Tibial nerve (tissue), 4 donors: ENCODE measurements at regions not wholly inside any gene's neighbourhood (a gene's known extent, or its start where the extent isn't known, plus 50 kb on each side); places are given as distances from the start of the nearest gene placed in this dataset.

Experiments used
- DNase-seq, 2 donors: peaks; one replicate each; pipeline ENCODE4 v3.0.0-alpha.2; 2019; ENCODE audit warnings: low spot score in 2 of 2
- H3K27ac ChIP-seq, 4 donors: fragments of 200-600 bp; sonication (generic) in 3 of 4; one replicate each; pipeline ENCODE4 v1.5.1; 2017 to 2019; ENCODE audit warnings: mild to moderate bottlenecking in 1 of 4
- H3K27me3 ChIP-seq, 2 donors: fragments of 200-600 bp; sonication (generic) in 1 of 2; one replicate each; pipeline versions ENCODE4 v1.5.1 to v1.6.0; 2017 to 2019
- H3K36me3 ChIP-seq, 3 donors: fragments of 200-600 bp; sonication (generic); one replicate each; pipeline ENCODE4 v1.5.1; 2018 to 2019
- H3K4me1 ChIP-seq, 4 donors: fragments of 200-600 bp; sonication (generic) in 3 of 4; one replicate each; pipeline ENCODE4 v1.5.1; 2017 to 2019
- H3K4me3 ChIP-seq, 4 donors: fragments of 200-600 bp; sonication (generic) in 3 of 4; one replicate each; pipeline ENCODE4 v1.5.1; 2017 to 2019; ENCODE audit warnings: mild to moderate bottlenecking in 1 of 4, moderate library complexity in 1 of 4
- H3K9me3 ChIP-seq, 4 donors: fragments of 200-600 bp; sonication (generic) in 3 of 4; one replicate each; pipeline ENCODE4 v1.5.1; 2017 to 2019
- CTCF ChIP-seq, 5 experiments: fragments of 200-600 bp in 3 of 5; fragments of 450-650 bp in 2 of 5; sonication (generic) in 3 of 5; IDR thresholded peaks; one replicate each; pipeline ENCODE4 v1.5.1; 2016 to 2019; ENCODE audit warnings: antibody characterized with exemption in 5 of 5, mild to moderate bottlenecking in 3 of 5, moderate library complexity in 2 of 5
- EP300 ChIP-seq, 2 donors: sonication (generic); formaldehyde crosslinking; IDR thresholded peaks; one replicate each; pipeline ENCODE4 v1.6.1; 2017; ENCODE audit warnings: antibody characterized with exemption in 2 of 2, mild to moderate bottlenecking in 1 of 2
- POLR2A ChIP-seq, 2 donors: fragments of 450-650 bp; IDR thresholded peaks; one replicate each; pipeline ENCODE4 v1.6.1; 2017; ENCODE audit warnings: antibody characterized with exemption in 2 of 2, mild to moderate bottlenecking in 2 of 2, moderate library complexity in 2 of 2
- WGBS, 2 donors: methylation state at CpG; one replicate each; pipeline ENCODE4 v1.1.5; 2018; 5-methylcytosine and 5-hydroxymethylcytosine counted together

GRCh38 chr4:82005158-82005557 is 368.6 kb downstream of the HNRNPD start:
- Histone ChIP-seq H3K4me1 (no peaks in the 10 kb centered on the region), H3K4me3 (no peak overlapping the region), H3K27ac (no peak overlapping the region), H3K36me3 (no peaks in the 10 kb centered on the region), H3K9me3 (peaks cover 0 to 10% (median 0%) of the 10 kb centered on the region in 4 donors), H3K27me3 (no peaks in the 10 kb centered on the region)
- no peak for TF ChIP-seq CTCF (IDR thresholded peaks at IDR 0.05)
- WGBS, 2 donors = 40 to 48% methylated on average over 1 of the region's 1 CpG
- no peak for DNase-seq

GRCh38 chr4:81997313-81997712 is 376.5 kb downstream of the HNRNPD start:
- Histone ChIP-seq H3K9me3 (peaks cover 0 to 6% (median 0%) of the 10 kb centered on the region in 4 donors), H3K4me1 (no peaks in the 10 kb centered on the region), H3K27ac (no peak overlapping the region), H3K27me3 (no peaks in the 10 kb centered on the region), H3K4me3 (no peak overlapping the region), H3K36me3 (no peaks in the 10 kb centered on the region)
- DNase-seq = no peak
- WGBS, 2 donors = 80 to 83% methylated on average over 2 of the region's 2 CpGs
- TF ChIP-seq POLR2A (IDR thresholded peaks at IDR 0.05) (no peak), CTCF (IDR thresholded peaks at IDR 0.05) (no peak), EP300 (IDR thresholded peaks at IDR 0.05) (no peak)

GRCh38 chr4:81990898-81991297 is 382.9 kb downstream of the HNRNPD start:
- H3K4me1 ChIP-seq = no peaks in the 10 kb centered on the region
- DNase-seq = no peak
- H3K4me3 ChIP-seq = no peak overlapping the region
- no peaks in the 10 kb centered on the region for H3K36me3 ChIP-seq
- 40 to 46% methylated on average over 1 of the region's 1 CpG for WGBS, 2 donors
- H3K27me3 ChIP-seq = no peaks in the 10 kb centered on the region
- TF ChIP-seq POLR2A (IDR thresholded peaks at IDR 0.05) (no peak), CTCF (IDR thresholded peaks at IDR 0.05) (no peak), EP300 (IDR thresholded peaks at IDR 0.05) (no peak)
- no peak overlapping the region for H3K27ac ChIP-seq
- H3K9me3 ChIP-seq = no peaks in the 10 kb centered on the region

- 45 to 53% methylated on average over 4 of the region's 4 CpGs for WGBS, 2 donors
- Histone ChIP-seq H3K4me3 (no peak overlapping the region), H3K27ac (no peak overlapping the region), H3K27me3 (no peaks in the 10 kb centered on the region), H3K4me1 (no peaks in the 10 kb centered on the region), H3K9me3 (no peaks in the 10 kb centered on the region), H3K36me3 (no peaks in the 10 kb centered on the region)
- DNase-seq = no peak
- TF ChIP-seq POLR2A (IDR thresholded peaks at IDR 0.05) = no peak
- TF ChIP-seq EP300 (IDR thresholded peaks at IDR 0.05) = no peak
- no peak for TF ChIP-seq CTCF (IDR thresholded peaks at IDR 0.05)
Measured at GRCh38 chr4:81990211-81990610, 383.6 kb downstream of the HNRNPD start.

- Histone ChIP-seq H3K4me1 (no peaks in the 10 kb centered on the region), H3K9me3 (no peaks in the 10 kb centered on the region), H3K36me3 (no peaks in the 10 kb centered on the region), H3K4me3 (no peak overlapping the region), H3K27ac (no peak overlapping the region), H3K27me3 (no peaks in the 10 kb centered on the region)
- no peak for DNase-seq
- WGBS, 2 donors = 29 to 32% methylated on average over 1 of the region's 1 CpG
- TF ChIP-seq EP300 (IDR thresholded peaks at IDR 0.05) = no peak
- TF ChIP-seq CTCF (IDR thresholded peaks at IDR 0.05) = no peak
- TF ChIP-seq POLR2A (IDR thresholded peaks at IDR 0.05) = no peak
Measured at GRCh38 chr4:81989202-81989601, 384.6 kb downstream of the HNRNPD start.
